ENCODE measurements at regions not wholly inside any gene's neighbourhood (a gene's known extent, or its start where the extent isn't known, plus 50 kb on each side); places are given as distances from the start of the nearest gene placed in this dataset.

DNA sequence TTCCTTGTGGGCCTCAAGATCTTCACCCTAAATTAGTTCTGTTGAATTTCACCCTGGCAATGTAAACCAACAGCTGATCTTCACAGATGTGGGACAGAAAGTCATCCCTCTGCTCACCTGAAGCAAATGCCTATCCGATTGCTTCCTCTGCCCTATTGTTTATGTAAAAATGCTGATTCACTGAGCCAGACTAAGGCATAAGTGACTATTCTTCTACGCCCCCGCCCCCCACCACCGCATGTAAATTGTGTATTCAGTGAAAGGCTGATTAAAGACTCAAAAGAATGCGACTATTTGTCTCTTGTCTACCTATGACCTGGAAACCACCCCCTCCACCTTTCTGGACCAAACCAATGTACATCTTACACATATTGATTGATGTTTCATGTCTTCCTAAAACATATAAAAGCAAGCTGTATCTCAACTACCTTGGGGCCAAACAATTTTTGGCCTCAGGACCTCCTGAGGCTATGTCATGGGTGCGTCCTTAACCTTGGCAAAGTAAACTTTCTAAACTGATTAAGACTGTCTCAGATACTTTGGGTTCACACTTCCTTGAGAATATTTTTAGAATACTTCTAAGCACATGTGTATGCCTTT, 129.7 kb upstream of the BOD1 start:
- no peak overlapping the region for H3K27ac ChIP-seq
- no peaks in the 10 kb centered on the region for H3K27me3 ChIP-seq (ENCODE audit: insufficient read depth, low read depth, severe bottlenecking)
- no peak for TF ChIP-seq CTCF (IDR thresholded peaks at IDR 0.05; ENCODE audit: low read depth, low read length)
- H3K36me3 ChIP-seq: no peaks in the 10 kb centered on the region
- peaks cover 2% of the 10 kb centered on the region for H3K9me3 ChIP-seq (ENCODE audit: severe bottlenecking)
- no peak overlapping the region for H3K4me3 ChIP-seq (ENCODE audit: low read depth, low read length)
- DNase-seq: no peak

GRCh38 chr5:173747876-173748275, 131.4 kb upstream of the BOD1 start:
- Histone ChIP-seq H3K4me3 (ENCODE audit: low read depth, low read length) (no peak overlapping the region), H3K9me3 (ENCODE audit: severe bottlenecking) (no peaks in the 10 kb centered on the region), H3K27ac (no peak overlapping the region), H3K27me3 (ENCODE audit: insufficient read depth, low read depth, severe bottlenecking) (no peaks in the 10 kb centered on the region), H3K36me3 (no peaks in the 10 kb centered on the region)
- no peak for TF ChIP-seq CTCF (IDR thresholded peaks at IDR 0.05; ENCODE audit: low read depth, low read length)
- no peak for DNase-seq

DNA sequence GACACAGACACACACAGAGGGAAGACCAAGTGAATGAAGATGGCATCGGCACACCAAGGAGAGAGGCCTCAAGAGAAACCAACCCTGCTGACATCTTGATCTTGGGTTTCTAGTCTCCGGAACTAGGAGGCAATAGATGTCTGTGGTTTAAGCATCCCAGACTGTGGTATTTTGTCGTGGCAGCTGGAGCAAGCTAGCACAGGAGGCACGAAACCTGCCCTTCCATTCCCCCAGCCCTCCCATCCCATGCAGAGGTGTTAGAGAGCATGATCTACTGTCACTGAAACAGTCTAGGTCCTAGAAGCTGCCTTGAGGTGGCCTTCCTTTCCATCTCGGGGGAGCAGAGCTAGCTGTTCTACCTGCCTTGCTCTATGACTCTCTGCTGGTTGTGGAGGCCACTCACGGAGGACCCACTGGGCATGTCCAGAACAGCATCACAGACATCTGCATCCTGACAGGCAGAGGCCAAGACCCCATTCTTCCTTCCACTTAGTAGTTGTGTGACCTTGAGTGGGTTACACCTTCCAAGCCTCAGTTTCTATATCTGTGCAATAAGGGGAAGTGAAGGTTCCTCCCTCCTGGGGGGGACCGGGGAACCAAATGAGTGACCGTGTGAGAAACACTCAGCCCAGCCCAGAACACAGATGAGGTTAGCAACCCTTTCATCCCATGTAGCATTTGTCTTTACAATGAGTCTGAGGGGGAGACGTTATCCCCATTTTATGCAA, 134.3 kb upstream of the BOD1 start:
- no peak for TF ChIP-seq CTCF (IDR thresholded peaks at IDR 0.05; ENCODE audit: low read depth, low read length)
- Histone ChIP-seq H3K36me3 (no peaks in the 10 kb centered on the region), H3K9me3 (ENCODE audit: severe bottlenecking) (no peaks in the 10 kb centered on the region), H3K27me3 (ENCODE audit: insufficient read depth, low read depth, severe bottlenecking) (no peaks in the 10 kb centered on the region), H3K27ac (no peak overlapping the region), H3K4me3 (ENCODE audit: low read depth, low read length) (no peak overlapping the region)
- DNase-seq: no peak

DNA sequence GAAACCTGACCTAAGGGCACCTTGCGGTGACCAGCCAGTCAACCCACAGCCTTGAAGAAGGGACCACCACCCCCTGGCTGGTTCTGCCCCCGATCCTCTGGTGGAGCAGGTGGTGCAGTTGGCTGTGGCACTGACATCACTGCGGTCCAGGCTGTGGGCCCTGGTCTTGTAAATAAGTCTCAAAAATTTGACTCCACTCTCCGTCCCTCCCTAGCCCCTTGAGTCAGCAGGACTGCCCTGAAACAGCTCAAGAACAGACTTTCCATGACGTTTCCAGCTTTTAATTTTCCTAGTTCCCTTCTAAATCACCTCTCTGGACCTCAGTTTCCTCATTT, 134.8 kb upstream of the BOD1 start:
- Histone ChIP-seq H3K9me3 (ENCODE audit: severe bottlenecking) (no peaks in the 10 kb centered on the region), H3K27ac (no peak overlapping the region), H3K36me3 (no peaks in the 10 kb centered on the region), H3K27me3 (ENCODE audit: insufficient read depth, low read depth, severe bottlenecking) (no peaks in the 10 kb centered on the region), H3K4me3 (ENCODE audit: low read depth, low read length) (no peak overlapping the region)
- TF ChIP-seq CTCF (IDR thresholded peaks at IDR 0.05; ENCODE audit: low read depth, low read length): no peak
- no peak for DNase-seq

- peak overlapping the region; percentile 17 for H3K27ac ChIP-seq
- no peak for TF ChIP-seq CTCF (IDR thresholded peaks at IDR 0.05; ENCODE audit: low read depth, low read length)
- H3K4me3 ChIP-seq (ENCODE audit: low read depth, low read length): no peak overlapping the region
- no peaks in the 10 kb centered on the region for H3K27me3 ChIP-seq (ENCODE audit: insufficient read depth, low read depth, severe bottlenecking)
- no peaks in the 10 kb centered on the region for H3K36me3 ChIP-seq
- no peak for DNase-seq
- no peaks in the 10 kb centered on the region for H3K9me3 ChIP-seq (ENCODE audit: severe bottlenecking)
Measured at GRCh38 chr5:173752653-173753052, 135.5 kb upstream of the CPEB4 start.

All from WERI-Rb-1 (cell line).